K562 (cell line): ENCODE measurements at regions not wholly inside any gene's neighbourhood (a gene's known extent, or its start where the extent isn't known, plus 50 kb on each side); places are given as distances from the start of the nearest gene placed in this dataset.

Experiments used
- PRPF4 ChIP-seq: fragments of 200-400 bp; formaldehyde crosslinking; IDR thresholded peaks from one replicate; pipeline ENCODE4 v1.6.1; 2017; ENCODE audit warnings: low read length, low read depth, mild to moderate bottlenecking; ENCODE audit not compliant: insufficient read depth, poor library complexity, severe bottlenecking
- TF ChIP-seq, protein P1 (sequence below): sonication (generic); IDR thresholded peaks from 2 replicates; pipeline ENCODE4 v1.6.1; 2016
- TF ChIP-seq, protein P2 (sequence below): sonication (generic); formaldehyde crosslinking; IDR thresholded peaks from 2 replicates; pipeline ENCODE4 v1.8.1; 2022; ENCODE audit warnings: missing genetic modification reagents
- TF ChIP-seq, protein P3 (sequence below): fragments of 250-450 bp; sonication (Bioruptor Pico); IDR thresholded peaks from 2 replicates; pipeline ENCODE4 v1.8.0; 2022; ENCODE audit warnings: moderate library complexity, mild to moderate bottlenecking, inconsistent platforms
- TF ChIP-seq, protein P4 (sequence below): fragments of 250-450 bp; sonication (Bioruptor Pico); IDR thresholded peaks from 2 replicates; pipeline ENCODE4 v1.5.0; 2020; ENCODE audit warnings: mild to moderate bottlenecking, borderline replicate concordance
- TF ChIP-seq, protein P5 (sequence below), 3 experiments: IDR thresholded peaks in 2 of 3; conservative IDR thresholded peaks in 1 of 3; 2 replicates each; pipeline ENCODE4 v1.5.1; 2011 to 2012; ENCODE audit warnings: low read length in 3 of 3, mild to moderate bottlenecking in 3 of 3, control low read depth in 2 of 3, improper control_type of control experiment in 1 of 3, inconsistent platforms in 1 of 3, low read depth in 1 of 3, mixed read lengths in 1 of 3, moderate library complexity in 1 of 3; ENCODE audit not compliant: insufficient read depth in 2 of 3

- TF ChIP-seq, protein P1, sequence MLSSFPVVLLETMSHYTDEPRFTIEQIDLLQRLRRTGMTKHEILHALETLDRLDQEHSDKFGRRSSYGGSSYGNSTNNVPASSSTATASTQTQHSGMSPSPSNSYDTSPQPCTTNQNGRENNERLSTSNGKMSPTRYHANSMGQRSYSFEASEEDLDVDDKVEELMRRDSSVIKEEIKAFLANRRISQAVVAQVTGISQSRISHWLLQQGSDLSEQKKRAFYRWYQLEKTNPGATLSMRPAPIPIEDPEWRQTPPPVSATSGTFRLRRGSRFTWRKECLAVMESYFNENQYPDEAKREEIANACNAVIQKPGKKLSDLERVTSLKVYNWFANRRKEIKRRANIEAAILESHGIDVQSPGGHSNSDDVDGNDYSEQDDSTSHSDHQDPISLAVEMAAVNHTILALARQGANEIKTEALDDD, result no peak
- TF ChIP-seq, protein P2, sequence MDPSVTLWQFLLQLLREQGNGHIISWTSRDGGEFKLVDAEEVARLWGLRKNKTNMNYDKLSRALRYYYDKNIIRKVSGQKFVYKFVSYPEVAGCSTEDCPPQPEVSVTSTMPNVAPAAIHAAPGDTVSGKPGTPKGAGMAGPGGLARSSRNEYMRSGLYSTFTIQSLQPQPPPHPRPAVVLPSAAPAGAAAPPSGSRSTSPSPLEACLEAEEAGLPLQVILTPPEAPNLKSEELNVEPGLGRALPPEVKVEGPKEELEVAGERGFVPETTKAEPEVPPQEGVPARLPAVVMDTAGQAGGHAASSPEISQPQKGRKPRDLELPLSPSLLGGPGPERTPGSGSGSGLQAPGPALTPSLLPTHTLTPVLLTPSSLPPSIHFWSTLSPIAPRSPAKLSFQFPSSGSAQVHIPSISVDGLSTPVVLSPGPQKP (CRISPR knock-in tag), result no peak
- TF ChIP-seq, protein P3, sequence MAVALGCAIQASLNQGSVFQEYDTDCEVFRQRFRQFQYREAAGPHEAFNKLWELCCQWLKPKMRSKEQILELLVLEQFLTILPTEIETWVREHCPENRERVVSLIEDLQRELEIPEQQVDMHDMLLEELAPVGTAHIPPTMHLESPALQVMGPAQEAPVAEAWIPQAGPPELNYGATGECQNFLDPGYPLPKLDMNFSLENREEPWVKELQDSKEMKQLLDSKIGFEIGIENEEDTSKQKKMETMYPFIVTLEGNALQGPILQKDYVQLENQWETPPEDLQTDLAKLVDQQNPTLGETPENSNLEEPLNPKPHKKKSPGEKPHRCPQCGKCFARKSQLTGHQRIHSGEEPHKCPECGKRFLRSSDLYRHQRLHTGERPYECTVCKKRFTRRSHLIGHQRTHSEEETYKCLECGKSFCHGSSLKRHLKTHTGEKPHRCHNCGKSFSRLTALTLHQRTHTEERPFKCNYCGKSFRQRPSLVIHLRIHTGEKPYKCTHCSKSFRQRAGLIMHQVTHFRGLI (CRISPR knock-in tag), result no peak
- TF ChIP-seq PRPF4, result no peak
- TF ChIP-seq, protein P4, sequence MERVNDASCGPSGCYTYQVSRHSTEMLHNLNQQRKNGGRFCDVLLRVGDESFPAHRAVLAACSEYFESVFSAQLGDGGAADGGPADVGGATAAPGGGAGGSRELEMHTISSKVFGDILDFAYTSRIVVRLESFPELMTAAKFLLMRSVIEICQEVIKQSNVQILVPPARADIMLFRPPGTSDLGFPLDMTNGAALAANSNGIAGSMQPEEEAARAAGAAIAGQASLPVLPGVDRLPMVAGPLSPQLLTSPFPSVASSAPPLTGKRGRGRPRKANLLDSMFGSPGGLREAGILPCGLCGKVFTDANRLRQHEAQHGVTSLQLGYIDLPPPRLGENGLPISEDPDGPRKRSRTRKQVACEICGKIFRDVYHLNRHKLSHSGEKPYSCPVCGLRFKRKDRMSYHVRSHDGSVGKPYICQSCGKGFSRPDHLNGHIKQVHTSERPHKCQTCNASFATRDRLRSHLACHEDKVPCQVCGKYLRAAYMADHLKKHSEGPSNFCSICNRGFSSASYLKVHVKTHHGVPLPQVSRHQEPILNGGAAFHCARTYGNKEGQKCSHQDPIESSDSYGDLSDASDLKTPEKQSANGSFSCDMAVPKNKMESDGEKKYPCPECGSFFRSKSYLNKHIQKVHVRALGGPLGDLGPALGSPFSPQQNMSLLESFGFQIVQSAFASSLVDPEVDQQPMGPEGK (CRISPR knock-in tag), result no peak
- TF ChIP-seq, protein P5, sequence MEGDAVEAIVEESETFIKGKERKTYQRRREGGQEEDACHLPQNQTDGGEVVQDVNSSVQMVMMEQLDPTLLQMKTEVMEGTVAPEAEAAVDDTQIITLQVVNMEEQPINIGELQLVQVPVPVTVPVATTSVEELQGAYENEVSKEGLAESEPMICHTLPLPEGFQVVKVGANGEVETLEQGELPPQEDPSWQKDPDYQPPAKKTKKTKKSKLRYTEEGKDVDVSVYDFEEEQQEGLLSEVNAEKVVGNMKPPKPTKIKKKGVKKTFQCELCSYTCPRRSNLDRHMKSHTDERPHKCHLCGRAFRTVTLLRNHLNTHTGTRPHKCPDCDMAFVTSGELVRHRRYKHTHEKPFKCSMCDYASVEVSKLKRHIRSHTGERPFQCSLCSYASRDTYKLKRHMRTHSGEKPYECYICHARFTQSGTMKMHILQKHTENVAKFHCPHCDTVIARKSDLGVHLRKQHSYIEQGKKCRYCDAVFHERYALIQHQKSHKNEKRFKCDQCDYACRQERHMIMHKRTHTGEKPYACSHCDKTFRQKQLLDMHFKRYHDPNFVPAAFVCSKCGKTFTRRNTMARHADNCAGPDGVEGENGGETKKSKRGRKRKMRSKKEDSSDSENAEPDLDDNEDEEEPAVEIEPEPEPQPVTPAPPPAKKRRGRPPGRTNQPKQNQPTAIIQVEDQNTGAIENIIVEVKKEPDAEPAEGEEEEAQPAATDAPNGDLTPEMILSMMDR (IDR thresholded peaks at IDR 0.05 in 2 of 3, conservative IDR thresholded peaks at IDR 0.05 in 1 of 3; ENCODE audit: insufficient read depth in 2 of 3, low read depth in 1 of 3, low read length in 3 of 3), result no peak
These were observed 76.0 kb upstream of the ZNF423 start for GRCh38 chr16:49931916-49932315.
